ENCODE measurements at regions not wholly inside any gene's neighbourhood (a gene's known extent, or its start where the extent isn't known, plus 50 kb on each side); places are given as distances from the start of the nearest gene placed in this dataset.

DNA sequence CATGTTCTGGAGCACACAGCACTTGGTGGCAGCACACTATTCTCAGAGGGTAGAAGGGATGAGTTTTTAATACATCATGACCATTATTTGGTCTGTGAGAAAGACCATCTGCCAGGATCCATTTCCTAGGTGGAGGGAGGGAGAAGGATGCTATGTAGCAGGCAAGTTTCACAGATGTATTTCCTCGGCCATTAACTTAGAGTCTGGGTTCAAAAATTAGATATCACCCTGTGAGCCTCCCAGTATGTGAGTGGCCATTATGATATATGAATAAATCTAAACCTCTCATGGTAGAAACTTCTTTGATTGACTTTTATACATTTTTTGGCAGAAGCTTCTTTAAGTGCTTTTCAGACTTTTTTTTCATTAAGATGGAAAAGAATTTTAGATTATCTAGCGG is 133.9 kb downstream of the SREK1 start:
- no TSS peak for BruUV-seq (replicated peaks)
- CTCF ChIA-PET: no interaction called here

More for the DNA sequence above, 133.9 kb downstream of the SREK1 start:
- intact Hi-C loops (cut with micrococcal nuclease): no loop called here
- Histone ChIP-seq H3K36me3 (ENCODE audit: control insufficient read depth in 1 of 2, insufficient read depth in 2 of 2, low read length in 2 of 2) (no peaks in the 10 kb centered on the region), H3K27me3 (ENCODE audit: insufficient read depth, low read length) (peaks cover 22% of the 10 kb centered on the region), H3K79me2 (ENCODE audit: insufficient read depth, low read length) (no peaks in the 10 kb centered on the region), H3K4me2 (ENCODE audit: low read length) (no peak overlapping the region), H2AFZ (ENCODE audit: low read depth, low read length, poor library complexity, severe bottlenecking) (no peak overlapping the region), H3K9me3 (ENCODE audit: control insufficient read depth in 1 of 2, insufficient read depth in 1 of 2, low read depth in 1 of 2, low read length in 2 of 2) (no peaks in the 10 kb centered on the region), H4K20me1 (ENCODE audit: insufficient read depth) (no peaks in the 10 kb centered on the region), H3K4me3 (replicated peaks in 1 of 2; ENCODE audit: low read depth in 1 of 2, low read length in 2 of 2) (no peak overlapping the region), H3K4me1 (ENCODE audit: control insufficient read depth in 1 of 2, insufficient read depth in 2 of 2, low read length in 2 of 2) (no peaks in the 10 kb centered on the region), H3K27ac (ENCODE audit: low read depth, low read length) (no peak overlapping the region), H3K9me2 (ENCODE audit: insufficient read depth) (no peaks in the 10 kb centered on the region), H3K9ac (ENCODE audit: low read length) (no peak overlapping the region)
- ATAC-seq (no peak), DNase-seq (ENCODE audit: low read depth, low spot score) (no peak)
- TF ChIP-seq POLR2AphosphoS5 (IDR thresholded peaks at IDR 0.05; ENCODE audit: low read depth, low read length) (no peak), ELF1 (IDR thresholded peaks at IDR 0.05; ENCODE audit: borderline replicate concordance, low read depth) (no peak), ZNF274 (IDR thresholded peaks at IDR 0.05; ENCODE audit: low read depth, low read length) (no peak), CBX3 (IDR thresholded peaks at IDR 0.05; ENCODE audit: low read depth) (no peak), EZH2phosphoT487 (IDR thresholded peaks at IDR 0.05; ENCODE audit: borderline replicate concordance) (no peak), YY1 (IDR thresholded peaks at IDR 0.05; ENCODE audit: extremely low read depth, insufficient replicate concordance, low read depth, low read length) (no peak), EGR1 (IDR thresholded peaks at IDR 0.05; ENCODE audit: low read depth) (no peak), FOSL1 (IDR thresholded peaks at IDR 0.05; ENCODE audit: low read depth) (no peak), EZH2 (IDR thresholded peaks at IDR 0.05) (no peak), RAD21 (IDR thresholded peaks at IDR 0.05; ENCODE audit: low read depth) (no peak), TCF7L2 (IDR thresholded peaks at IDR 0.05; ENCODE audit: borderline replicate concordance, extremely low read depth, insufficient read depth, insufficient read length) (no peak), ZFX (IDR thresholded peaks at IDR 0.05) (no peak), SRF (IDR thresholded peaks at IDR 0.05; ENCODE audit: low read depth) (no peak)
- TF ChIP-seq, protein P1, sequence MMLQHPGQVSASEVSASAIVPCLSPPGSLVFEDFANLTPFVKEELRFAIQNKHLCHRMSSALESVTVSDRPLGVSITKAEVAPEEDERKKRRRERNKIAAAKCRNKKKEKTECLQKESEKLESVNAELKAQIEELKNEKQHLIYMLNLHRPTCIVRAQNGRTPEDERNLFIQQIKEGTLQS (IDR thresholded peaks at IDR 0.05): no peak
- TF ChIP-seq, protein P2, sequence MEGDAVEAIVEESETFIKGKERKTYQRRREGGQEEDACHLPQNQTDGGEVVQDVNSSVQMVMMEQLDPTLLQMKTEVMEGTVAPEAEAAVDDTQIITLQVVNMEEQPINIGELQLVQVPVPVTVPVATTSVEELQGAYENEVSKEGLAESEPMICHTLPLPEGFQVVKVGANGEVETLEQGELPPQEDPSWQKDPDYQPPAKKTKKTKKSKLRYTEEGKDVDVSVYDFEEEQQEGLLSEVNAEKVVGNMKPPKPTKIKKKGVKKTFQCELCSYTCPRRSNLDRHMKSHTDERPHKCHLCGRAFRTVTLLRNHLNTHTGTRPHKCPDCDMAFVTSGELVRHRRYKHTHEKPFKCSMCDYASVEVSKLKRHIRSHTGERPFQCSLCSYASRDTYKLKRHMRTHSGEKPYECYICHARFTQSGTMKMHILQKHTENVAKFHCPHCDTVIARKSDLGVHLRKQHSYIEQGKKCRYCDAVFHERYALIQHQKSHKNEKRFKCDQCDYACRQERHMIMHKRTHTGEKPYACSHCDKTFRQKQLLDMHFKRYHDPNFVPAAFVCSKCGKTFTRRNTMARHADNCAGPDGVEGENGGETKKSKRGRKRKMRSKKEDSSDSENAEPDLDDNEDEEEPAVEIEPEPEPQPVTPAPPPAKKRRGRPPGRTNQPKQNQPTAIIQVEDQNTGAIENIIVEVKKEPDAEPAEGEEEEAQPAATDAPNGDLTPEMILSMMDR (IDR thresholded peaks at IDR 0.05 in 2 of 3, conservative IDR thresholded peaks at IDR 0.05 in 1 of 3; ENCODE audit: borderline replicate concordance in 1 of 3, insufficient read depth in 1 of 3, low read depth in 2 of 3, low read length in 2 of 3): no peak
- TF ChIP-seq, protein P3, sequence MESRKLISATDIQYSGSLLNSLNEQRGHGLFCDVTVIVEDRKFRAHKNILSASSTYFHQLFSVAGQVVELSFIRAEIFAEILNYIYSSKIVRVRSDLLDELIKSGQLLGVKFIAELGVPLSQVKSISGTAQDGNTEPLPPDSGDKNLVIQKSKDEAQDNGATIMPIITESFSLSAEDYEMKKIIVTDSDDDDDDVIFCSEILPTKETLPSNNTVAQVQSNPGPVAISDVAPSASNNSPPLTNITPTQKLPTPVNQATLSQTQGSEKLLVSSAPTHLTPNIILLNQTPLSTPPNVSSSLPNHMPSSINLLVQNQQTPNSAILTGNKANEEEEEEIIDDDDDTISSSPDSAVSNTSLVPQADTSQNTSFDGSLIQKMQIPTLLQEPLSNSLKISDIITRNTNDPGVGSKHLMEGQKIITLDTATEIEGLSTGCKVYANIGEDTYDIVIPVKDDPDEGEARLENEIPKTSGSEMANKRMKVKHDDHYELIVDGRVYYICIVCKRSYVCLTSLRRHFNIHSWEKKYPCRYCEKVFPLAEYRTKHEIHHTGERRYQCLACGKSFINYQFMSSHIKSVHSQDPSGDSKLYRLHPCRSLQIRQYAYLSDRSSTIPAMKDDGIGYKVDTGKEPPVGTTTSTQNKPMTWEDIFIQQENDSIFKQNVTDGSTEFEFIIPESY (IDR thresholded peaks at IDR 0.05; ENCODE audit: extremely low read depth, insufficient replicate concordance, low read length): no peak
- RAD21 ChIA-PET (ENCODE audit: low non-redundant PET in 1 of 2, low total read pairs in 2 of 2, uncharacterized antibody in 2 of 2, unreplicated experiment in 2 of 2): no interaction called here
- POLR2A ChIA-PET: no interaction called here
